OCI-LY3 (cell line): ENCODE measurements at regions not wholly inside any gene's neighbourhood (a gene's known extent, or its start where the extent isn't known, plus 50 kb on each side); places are given as distances from the start of the nearest gene placed in this dataset.

Experiments
- H2AFZ ChIP-seq: fragments of 200-600, 300-600 bp; shearing (Covaris generic); 2 replicates; pipeline ENCODE4 v1.6.0; 2014; ENCODE audit warnings: antibody characterized with exemption, low read depth, low read length
- H3K27ac ChIP-seq: fragments of 200-600, 300-600 bp; sonication (generic); 2 replicates; pipeline ENCODE4 v1.5.1; 2014; ENCODE audit warnings: mild to moderate bottlenecking, low read length, moderate library complexity, mixed read lengths
- H3K27me3 ChIP-seq: fragments of 200-600, 300-600 bp; sonication (generic); 2 replicates; pipeline ENCODE4 v1.6.1; 2014; ENCODE audit warnings: low read depth, low read length, mixed read lengths
- H3K36me3 ChIP-seq: fragments of 200-600, 300-600 bp; sonication (generic); replicated peaks from 2 replicates; pipeline ENCODE3; 2014; ENCODE audit warnings: low read depth, low read length, mixed read lengths
- H3K4me1 ChIP-seq: fragments of 300-600, 200-600 bp; sonication (generic); 2 replicates; pipeline ENCODE4 v1.6.1; 2014; ENCODE audit warnings: low read length, mixed read lengths
- H3K4me2 ChIP-seq: fragments of 200-600, 300-600 bp; sonication (generic); 2 replicates; pipeline ENCODE4 v1.6.1; 2014; ENCODE audit warnings: low read length, mixed read lengths
- H3K4me3 ChIP-seq: fragments of 300-600, 200-600 bp; sonication (generic); 2 replicates; pipeline ENCODE4 v1.5.1; 2014; ENCODE audit warnings: antibody characterized with exemption, mild to moderate bottlenecking, low read length, moderate library complexity
- H3K79me2 ChIP-seq: fragments of 300-600, 200-600 bp; shearing (Covaris generic); 2 replicates; pipeline ENCODE4 v1.6.1; 2014; ENCODE audit warnings: mild to moderate bottlenecking, low read length, mixed read lengths
- H3K9ac ChIP-seq: fragments of 300-600, 200-600 bp; shearing (Covaris generic); 2 replicates; pipeline ENCODE4 v1.6.0; 2014; ENCODE audit warnings: mild to moderate bottlenecking, low read length, moderate library complexity
- H3K9me3 ChIP-seq: fragments of 200-600, 300-600 bp; shearing (Covaris generic); 2 replicates; pipeline ENCODE4 v1.6.1; 2014; ENCODE audit warnings: low read length, mixed read lengths; ENCODE audit not compliant: insufficient read depth
- H4K20me1 ChIP-seq: fragments of 200-600, 300-600 bp; sonication (generic); 2 replicates; pipeline ENCODE4 v1.6.1; 2016; ENCODE audit warnings: low read length, mixed read lengths; ENCODE audit not compliant: insufficient read depth
- EZH2phosphoT487 ChIP-seq: fragments of 200-600 bp; shearing (Covaris generic); IDR thresholded peaks from 2 replicates; pipeline ENCODE4 v1.6.1; 2018; ENCODE audit warnings: antibody characterized with exemption, mixed run types, low read depth
- TF ChIP-seq, protein P1 (sequence below): fragments of 200-600, 300-600 bp; sonication (generic); IDR thresholded peaks from 2 replicates; pipeline ENCODE4 v1.5.1; 2014; ENCODE audit warnings: antibody characterized with exemption, low read length, low read depth

GRCh38 chr4:124201636-124202035, 510.9 kb downstream of the ANKRD50 start:
- no peak for TF ChIP-seq EZH2phosphoT487
- TF ChIP-seq, protein P1, sequence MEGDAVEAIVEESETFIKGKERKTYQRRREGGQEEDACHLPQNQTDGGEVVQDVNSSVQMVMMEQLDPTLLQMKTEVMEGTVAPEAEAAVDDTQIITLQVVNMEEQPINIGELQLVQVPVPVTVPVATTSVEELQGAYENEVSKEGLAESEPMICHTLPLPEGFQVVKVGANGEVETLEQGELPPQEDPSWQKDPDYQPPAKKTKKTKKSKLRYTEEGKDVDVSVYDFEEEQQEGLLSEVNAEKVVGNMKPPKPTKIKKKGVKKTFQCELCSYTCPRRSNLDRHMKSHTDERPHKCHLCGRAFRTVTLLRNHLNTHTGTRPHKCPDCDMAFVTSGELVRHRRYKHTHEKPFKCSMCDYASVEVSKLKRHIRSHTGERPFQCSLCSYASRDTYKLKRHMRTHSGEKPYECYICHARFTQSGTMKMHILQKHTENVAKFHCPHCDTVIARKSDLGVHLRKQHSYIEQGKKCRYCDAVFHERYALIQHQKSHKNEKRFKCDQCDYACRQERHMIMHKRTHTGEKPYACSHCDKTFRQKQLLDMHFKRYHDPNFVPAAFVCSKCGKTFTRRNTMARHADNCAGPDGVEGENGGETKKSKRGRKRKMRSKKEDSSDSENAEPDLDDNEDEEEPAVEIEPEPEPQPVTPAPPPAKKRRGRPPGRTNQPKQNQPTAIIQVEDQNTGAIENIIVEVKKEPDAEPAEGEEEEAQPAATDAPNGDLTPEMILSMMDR: no peak
- no peaks in the 10 kb centered on the region for H3K36me3 ChIP-seq
- no peak overlapping the region for H3K4me3 ChIP-seq
- no peaks in the 10 kb centered on the region for H3K4me1 ChIP-seq
- no peaks in the 10 kb centered on the region for H3K27me3 ChIP-seq
- H3K27ac ChIP-seq: no peak overlapping the region
- no peaks in the 10 kb centered on the region for H4K20me1 ChIP-seq
- no peak overlapping the region for H3K4me2 ChIP-seq
- H3K79me2 ChIP-seq: no peaks in the 10 kb centered on the region
- H3K9me3 ChIP-seq: no peaks in the 10 kb centered on the region
- no peak overlapping the region for H3K9ac ChIP-seq
- no peak overlapping the region for H2AFZ ChIP-seq

DNA sequence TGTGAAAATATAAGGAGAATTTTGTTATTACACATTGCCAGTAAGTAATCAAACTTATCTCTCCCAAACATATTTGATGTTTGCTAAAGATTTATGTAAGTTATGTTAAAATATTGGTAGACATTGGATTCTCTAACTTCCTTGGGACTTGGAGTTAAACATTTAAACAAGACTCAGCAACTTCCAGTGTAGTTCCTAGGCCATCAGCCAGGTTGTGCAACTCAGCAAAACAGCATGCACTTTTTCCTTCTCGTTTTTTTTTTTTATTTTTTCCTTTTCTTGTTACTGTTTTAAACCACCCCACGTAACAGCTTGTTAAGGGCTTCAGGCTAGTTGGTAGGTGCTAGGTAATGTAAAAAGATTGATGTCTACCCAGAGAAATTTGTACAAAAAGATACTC, 510.4 kb downstream of the ANKRD50 start:
- Histone ChIP-seq H3K36me3 (no peaks in the 10 kb centered on the region), H3K4me1 (no peaks in the 10 kb centered on the region), H4K20me1 (no peaks in the 10 kb centered on the region), H3K27me3 (no peaks in the 10 kb centered on the region), H3K27ac (no peak overlapping the region), H3K9ac (no peak overlapping the region), H2AFZ (no peak overlapping the region), H3K4me2 (no peak overlapping the region), H3K9me3 (no peaks in the 10 kb centered on the region), H3K79me2 (no peaks in the 10 kb centered on the region), H3K4me3 (no peak overlapping the region)
- TF ChIP-seq EZH2phosphoT487: no peak
- TF ChIP-seq, protein P1: no peak

DNA sequence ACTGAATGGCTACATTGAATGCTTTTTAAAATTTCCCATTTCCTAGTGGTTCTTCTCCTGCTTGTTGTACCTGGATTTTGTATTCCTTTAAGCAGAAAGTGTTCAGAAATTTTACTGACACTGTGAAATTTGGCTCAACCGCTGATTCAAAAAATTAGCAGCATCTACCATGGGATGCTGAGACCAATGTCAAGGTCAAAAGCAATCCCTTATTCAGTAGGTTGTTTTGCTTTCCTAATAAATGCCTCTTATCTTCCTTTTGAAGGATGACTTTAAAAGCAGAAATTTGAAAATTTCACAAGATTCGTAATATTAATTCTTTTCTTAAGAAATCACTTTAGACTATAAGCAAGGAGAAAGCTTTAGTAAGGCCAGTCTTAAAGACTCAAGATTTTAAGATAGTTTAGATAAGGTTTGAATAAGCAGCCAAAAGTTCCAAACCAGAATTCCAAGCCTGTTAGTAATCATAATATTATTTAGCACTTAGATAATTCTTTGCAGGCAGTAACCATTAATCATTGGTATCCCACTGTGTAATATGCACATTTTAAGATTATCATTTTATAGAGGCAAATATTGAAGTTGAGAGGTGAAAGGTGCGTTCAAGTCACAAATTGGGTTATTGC, 508.8 kb downstream of the ANKRD50 start:
- H3K4me3 ChIP-seq: no peak overlapping the region
- no peaks in the 10 kb centered on the region for H4K20me1 ChIP-seq
- H2AFZ ChIP-seq: no peak overlapping the region
- H3K79me2 ChIP-seq: no peaks in the 10 kb centered on the region
- H3K9ac ChIP-seq: no peak overlapping the region
- no peak for TF ChIP-seq EZH2phosphoT487
- TF ChIP-seq, protein P1: no peak
- no peaks in the 10 kb centered on the region for H3K27me3 ChIP-seq
- no peaks in the 10 kb centered on the region for H3K4me1 ChIP-seq
- H3K9me3 ChIP-seq: no peaks in the 10 kb centered on the region
- no peak overlapping the region for H3K27ac ChIP-seq
- no peak overlapping the region for H3K4me2 ChIP-seq
- H3K36me3 ChIP-seq: no peaks in the 10 kb centered on the region

- Histone ChIP-seq H2AFZ (no peak overlapping the region), H3K9me3 (no peaks in the 10 kb centered on the region), H3K4me1 (no peaks in the 10 kb centered on the region), H3K9ac (no peak overlapping the region), H3K4me3 (no peak overlapping the region), H4K20me1 (no peaks in the 10 kb centered on the region), H3K36me3 (no peaks in the 10 kb centered on the region), H3K27ac (no peak overlapping the region), H3K27me3 (no peaks in the 10 kb centered on the region), H3K79me2 (no peaks in the 10 kb centered on the region), H3K4me2 (no peak overlapping the region)
- TF ChIP-seq, protein P1: no peak
- no peak for TF ChIP-seq EZH2phosphoT487
Observed at GRCh38 chr4:124206779-124207605, 505.5 kb downstream of the ANKRD50 start.
